GM04503 (cell line): ENCODE measurements at regions not wholly inside any gene's neighbourhood (a gene's known extent, or its start where the extent isn't known, plus 50 kb on each side); places are given as distances from the start of the nearest gene placed in this dataset.

Experiments used
- DNase-seq: peaks from one replicate; pipeline ENCODE4 v3.0.0-alpha.2; 2012; ENCODE audit warnings: low read depth

- DNase-seq: no peak
Observed at GRCh38 chr6:8743170-8743745, 307.9 kb upstream of the SLC35B3 start.

GRCh38 chr6:8739454-8739853, 304.1 kb upstream of the SLC35B3 start:
- DNase-seq: no peak

GRCh38 chr6:8738951-8739350, 303.6 kb upstream of the SLC35B3 start:
- DNase-seq: no peak

GRCh38 chr6:8736156-8736895, 301.0 kb upstream of the SLC35B3 start:
- DNase-seq: no peak

GRCh38 chr6:8733879-8734278, 298.5 kb upstream of the SLC35B3 start:
- no peak for DNase-seq

- no peak for DNase-seq
Observed at GRCh38 chr6:8731874-8732273, 296.5 kb upstream of the SLC35B3 start.

GRCh38 chr6:8710668-8711431, 275.5 kb upstream of the SLC35B3 start:
- no peak for DNase-seq

GRCh38 chr6:8707956-8708772, 272.8 kb upstream of the SLC35B3 start:
- DNase-seq: peak; percentile 0

GRCh38 chr6:8707369-8707768, 272.0 kb upstream of the SLC35B3 start:
- DNase-seq: no peak

GRCh38 chr6:8705435-8706020, 270.2 kb upstream of the SLC35B3 start:
- DNase-seq: no peak

GRCh38 chr6:8703059-8703458, 267.7 kb upstream of the SLC35B3 start:
- DNase-seq: no peak

GRCh38 chr6:8688821-8689220, 253.5 kb upstream of the SLC35B3 start:
- no peak for DNase-seq

- DNase-seq: no peak
Observed at GRCh38 chr6:8686077-8686476, 250.7 kb upstream of the SLC35B3 start.

- DNase-seq: no peak
Observed at GRCh38 chr6:8683204-8683603, 247.9 kb upstream of the SLC35B3 start.

- DNase-seq: no peak
Observed at GRCh38 chr6:8679823-8680222, 244.5 kb upstream of the SLC35B3 start.

GRCh38 chr6:8678466-8678865, 243.1 kb upstream of the SLC35B3 start:
- no peak for DNase-seq

- DNase-seq: no peak
Observed at GRCh38 chr6:8674126-8674525, 238.8 kb upstream of the SLC35B3 start.

- no peak for DNase-seq
Observed at GRCh38 chr6:8672882-8673281, 237.5 kb upstream of the SLC35B3 start.

- DNase-seq: no peak
Observed at GRCh38 chr6:8670792-8671191, 235.4 kb upstream of the SLC35B3 start.

GRCh38 chr6:8664700-8665099, 229.4 kb upstream of the SLC35B3 start:
- no peak for DNase-seq

GRCh38 chr6:8664070-8664469, 228.7 kb upstream of the SLC35B3 start:
- DNase-seq: no peak
